ENCODE measurements at regions not wholly inside any gene's neighbourhood (a gene's known extent, or its start where the extent isn't known, plus 50 kb on each side); places are given as distances from the start of the nearest gene placed in this dataset.

DNA sequence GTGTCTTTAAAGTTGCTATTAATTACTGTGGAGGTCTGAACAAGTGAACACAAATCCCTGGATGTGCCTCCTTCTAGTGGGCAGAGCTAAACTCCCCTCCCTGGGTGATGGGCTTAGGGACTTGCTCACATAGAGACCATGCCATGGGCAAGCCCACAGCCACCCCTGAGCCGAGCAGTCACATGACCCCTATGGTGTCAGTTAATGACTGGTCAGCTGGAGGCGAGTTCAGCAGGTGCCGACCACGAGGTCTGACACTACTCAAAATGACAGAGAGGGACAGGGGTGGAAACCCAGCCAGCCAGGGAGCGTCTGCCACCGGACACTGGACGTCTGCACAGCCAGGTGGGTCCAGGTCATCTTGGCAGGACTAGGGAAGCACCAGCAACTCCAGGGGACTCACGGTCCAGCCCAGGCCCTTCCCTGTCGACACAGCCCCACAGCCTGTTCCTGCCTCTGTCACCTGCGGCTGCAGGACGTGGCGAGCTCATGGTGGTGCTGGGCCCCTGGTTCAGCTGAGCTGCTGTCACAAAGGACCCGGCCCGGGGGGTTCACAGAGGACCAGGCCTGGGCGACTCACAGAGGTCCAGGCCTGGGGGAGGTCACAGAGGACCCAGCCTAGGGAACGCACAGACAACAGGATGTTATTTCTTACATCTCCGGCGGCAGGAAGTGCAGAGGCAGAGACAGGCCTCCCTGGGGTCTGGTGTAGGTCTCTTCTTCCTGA lies 135.0 kb downstream of the BRD1 start:
- TF ChIP-seq, protein P1, sequence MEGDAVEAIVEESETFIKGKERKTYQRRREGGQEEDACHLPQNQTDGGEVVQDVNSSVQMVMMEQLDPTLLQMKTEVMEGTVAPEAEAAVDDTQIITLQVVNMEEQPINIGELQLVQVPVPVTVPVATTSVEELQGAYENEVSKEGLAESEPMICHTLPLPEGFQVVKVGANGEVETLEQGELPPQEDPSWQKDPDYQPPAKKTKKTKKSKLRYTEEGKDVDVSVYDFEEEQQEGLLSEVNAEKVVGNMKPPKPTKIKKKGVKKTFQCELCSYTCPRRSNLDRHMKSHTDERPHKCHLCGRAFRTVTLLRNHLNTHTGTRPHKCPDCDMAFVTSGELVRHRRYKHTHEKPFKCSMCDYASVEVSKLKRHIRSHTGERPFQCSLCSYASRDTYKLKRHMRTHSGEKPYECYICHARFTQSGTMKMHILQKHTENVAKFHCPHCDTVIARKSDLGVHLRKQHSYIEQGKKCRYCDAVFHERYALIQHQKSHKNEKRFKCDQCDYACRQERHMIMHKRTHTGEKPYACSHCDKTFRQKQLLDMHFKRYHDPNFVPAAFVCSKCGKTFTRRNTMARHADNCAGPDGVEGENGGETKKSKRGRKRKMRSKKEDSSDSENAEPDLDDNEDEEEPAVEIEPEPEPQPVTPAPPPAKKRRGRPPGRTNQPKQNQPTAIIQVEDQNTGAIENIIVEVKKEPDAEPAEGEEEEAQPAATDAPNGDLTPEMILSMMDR (IDR thresholded peaks at IDR 0.05), result no peak
- TF ChIP-seq POLR2AphosphoS5 (IDR thresholded peaks at IDR 0.05; ENCODE audit: low read depth, low read length) (no peak), TCF7L2 (IDR thresholded peaks at IDR 0.05; ENCODE audit: low read depth, low read length) (no peak)
- TF ChIP-seq, protein P2, sequence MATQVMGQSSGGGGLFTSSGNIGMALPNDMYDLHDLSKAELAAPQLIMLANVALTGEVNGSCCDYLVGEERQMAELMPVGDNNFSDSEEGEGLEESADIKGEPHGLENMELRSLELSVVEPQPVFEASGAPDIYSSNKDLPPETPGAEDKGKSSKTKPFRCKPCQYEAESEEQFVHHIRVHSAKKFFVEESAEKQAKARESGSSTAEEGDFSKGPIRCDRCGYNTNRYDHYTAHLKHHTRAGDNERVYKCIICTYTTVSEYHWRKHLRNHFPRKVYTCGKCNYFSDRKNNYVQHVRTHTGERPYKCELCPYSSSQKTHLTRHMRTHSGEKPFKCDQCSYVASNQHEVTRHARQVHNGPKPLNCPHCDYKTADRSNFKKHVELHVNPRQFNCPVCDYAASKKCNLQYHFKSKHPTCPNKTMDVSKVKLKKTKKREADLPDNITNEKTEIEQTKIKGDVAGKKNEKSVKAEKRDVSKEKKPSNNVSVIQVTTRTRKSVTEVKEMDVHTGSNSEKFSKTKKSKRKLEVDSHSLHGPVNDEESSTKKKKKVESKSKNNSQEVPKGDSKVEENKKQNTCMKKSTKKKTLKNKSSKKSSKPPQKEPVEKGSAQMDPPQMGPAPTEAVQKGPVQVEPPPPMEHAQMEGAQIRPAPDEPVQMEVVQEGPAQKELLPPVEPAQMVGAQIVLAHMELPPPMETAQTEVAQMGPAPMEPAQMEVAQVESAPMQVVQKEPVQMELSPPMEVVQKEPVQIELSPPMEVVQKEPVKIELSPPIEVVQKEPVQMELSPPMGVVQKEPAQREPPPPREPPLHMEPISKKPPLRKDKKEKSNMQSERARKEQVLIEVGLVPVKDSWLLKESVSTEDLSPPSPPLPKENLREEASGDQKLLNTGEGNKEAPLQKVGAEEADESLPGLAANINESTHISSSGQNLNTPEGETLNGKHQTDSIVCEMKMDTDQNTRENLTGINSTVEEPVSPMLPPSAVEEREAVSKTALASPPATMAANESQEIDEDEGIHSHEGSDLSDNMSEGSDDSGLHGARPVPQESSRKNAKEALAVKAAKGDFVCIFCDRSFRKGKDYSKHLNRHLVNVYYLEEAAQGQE (IDR thresholded peaks at IDR 0.05; ENCODE audit: insufficient read depth in 1 of 2, low read depth in 2 of 2, low read length in 1 of 2), result no peak

All from Panc1 (cell line).